HAP-1 (cell line): ENCODE measurements at regions not wholly inside any gene's neighbourhood (a gene's known extent, or its start where the extent isn't known, plus 50 kb on each side); places are given as distances from the start of the nearest gene placed in this dataset.
A peak's percentile ranks its signal among the peaks of the same experiment; 100 is the strongest.
"Not testable (repeated sequence)": the region's sequence is repeated elsewhere in the genome, so short reads cannot be mapped to it uniquely, and the experiment has no call there.

Experiments
- DNase-seq, 2 experiments: peaks; one replicate each; pipeline ENCODE4 v3.0.0-alpha.2; 2016 to 2020; ENCODE audit warnings: low spot score in 2 of 2
- H3K27me3 ChIP-seq: fragments of 250-450 bp; sonication (Bioruptor Pico); 2 replicates; pipeline ENCODE4 v1.5.1; 2020; ENCODE audit warnings: low read depth, mild to moderate bottlenecking, moderate library complexity
- H3K36me3 ChIP-seq: fragments of 250-450 bp; sonication (Bioruptor Pico); replicated peaks from 2 replicates; pipeline ENCODE4 v1.5.1; 2020; ENCODE audit warnings: mild to moderate bottlenecking
- H3K4me1 ChIP-seq: fragments of 250-450 bp; sonication (Bioruptor Pico); 2 replicates; pipeline ENCODE4 v1.5.1; 2020; ENCODE audit warnings: mild to moderate bottlenecking
- H3K4me3 ChIP-seq: fragments of 250-450 bp; sonication (Bioruptor Pico); 2 replicates; pipeline ENCODE4 v1.5.1; 2020; ENCODE audit warnings: mild to moderate bottlenecking, moderate library complexity
- H3K9me3 ChIP-seq: fragments of 250-450 bp; sonication (Bioruptor Pico); 2 replicates; pipeline ENCODE4 v1.5.1; 2020; ENCODE audit warnings: mild to moderate bottlenecking, moderate library complexity
- in situ Hi-C: fragments of 300-500 bp; cut with MboI; formaldehyde crosslinking; loops from 3 replicates; pipeline ENCODE4 v1.14.3; 2020; ENCODE audit warnings: low sequenced_read_pairs, inconsistent platforms, mixed read lengths

DNA sequence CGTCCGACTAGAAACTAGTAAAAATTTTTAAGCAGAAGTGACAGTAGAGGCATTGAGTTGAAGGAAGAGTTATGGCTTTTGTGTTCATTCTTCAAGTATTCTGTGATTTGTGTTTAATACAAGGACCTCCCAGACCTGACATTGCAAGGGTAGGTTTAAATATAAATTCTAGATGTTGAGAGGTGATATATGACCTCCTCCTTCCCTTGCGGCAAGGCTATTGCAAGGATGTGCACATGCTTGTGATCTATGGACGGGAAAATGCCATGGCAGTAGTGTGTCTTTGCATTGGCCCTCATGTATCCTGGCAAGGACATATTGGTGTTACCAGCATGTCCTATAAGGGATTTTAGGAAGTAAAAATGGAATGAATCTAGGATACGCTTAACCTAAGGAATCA is 143.5 kb downstream of the NEDD1 start:
- no peak for DNase-seq
- no peaks in the 10 kb centered on the region for H3K9me3 ChIP-seq
- peaks cover 3% of the 10 kb centered on the region; the same call in 1 of the 2 replicates for H3K4me1 ChIP-seq
- no peak overlapping the region for H3K4me3 ChIP-seq
- H3K27me3 ChIP-seq, result no peaks in the 10 kb centered on the region
- in situ Hi-C loops, result no loop called here
- no peaks in the 10 kb centered on the region for H3K36me3 ChIP-seq

DNA sequence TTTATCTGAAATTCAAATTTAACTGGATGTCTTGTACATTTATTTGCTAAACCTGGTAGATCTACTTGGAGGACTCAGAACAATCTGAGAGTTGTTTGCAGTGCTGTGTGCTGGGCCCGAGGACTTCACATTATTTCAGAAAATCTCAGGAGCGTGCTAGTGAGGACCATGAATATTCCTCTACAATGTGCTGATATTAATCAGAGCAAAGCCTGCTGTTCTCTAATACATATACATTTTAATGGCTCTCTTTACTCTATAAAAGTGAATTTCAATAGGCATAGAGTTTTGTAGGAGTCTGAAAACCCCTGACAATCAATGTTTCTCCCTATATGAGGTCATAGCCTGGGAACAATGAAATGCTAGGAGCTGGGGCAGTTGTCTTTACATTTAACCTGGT is 144.3 kb downstream of the NEDD1 start:
- Histone ChIP-seq H3K27me3 (no peaks in the 10 kb centered on the region), H3K36me3 (no peaks in the 10 kb centered on the region), H3K4me1 (peaks cover 3% of the 10 kb centered on the region; the same call in 1 of the 2 replicates), H3K4me3 (no peak overlapping the region), H3K9me3 (no peaks in the 10 kb centered on the region)
- in situ Hi-C loops, result no loop called here
- peak; percentile 20 to 58 for DNase-seq

DNA sequence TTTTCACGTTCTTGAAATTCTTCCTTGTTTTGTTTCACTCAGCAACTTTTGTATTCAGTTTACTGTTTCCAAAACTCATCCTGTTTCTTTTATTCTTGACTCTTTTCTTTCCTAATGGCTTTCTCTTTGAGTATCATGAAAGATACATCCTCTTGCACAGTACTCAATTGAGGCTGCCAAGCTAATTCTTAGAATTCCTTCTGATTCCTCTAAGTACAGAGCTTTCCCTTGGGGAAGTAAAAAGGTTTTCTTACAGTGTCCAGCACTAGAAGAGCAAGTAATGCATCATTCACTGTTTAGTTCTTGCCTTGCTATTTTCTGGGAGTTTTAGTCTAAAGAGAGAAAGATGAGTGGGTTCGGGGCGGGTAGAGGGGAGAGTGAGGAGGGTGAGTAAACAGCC is 154.1 kb downstream of the NEDD1 start:
- Histone ChIP-seq H3K9me3 (no peaks in the 10 kb centered on the region), H3K4me1 (no peaks in the 10 kb centered on the region), H3K4me3 (no peak overlapping the region), H3K27me3 (no peaks in the 10 kb centered on the region), H3K36me3 (no peaks in the 10 kb centered on the region)
- in situ Hi-C loops, result no loop called here
- no peak for DNase-seq

DNA sequence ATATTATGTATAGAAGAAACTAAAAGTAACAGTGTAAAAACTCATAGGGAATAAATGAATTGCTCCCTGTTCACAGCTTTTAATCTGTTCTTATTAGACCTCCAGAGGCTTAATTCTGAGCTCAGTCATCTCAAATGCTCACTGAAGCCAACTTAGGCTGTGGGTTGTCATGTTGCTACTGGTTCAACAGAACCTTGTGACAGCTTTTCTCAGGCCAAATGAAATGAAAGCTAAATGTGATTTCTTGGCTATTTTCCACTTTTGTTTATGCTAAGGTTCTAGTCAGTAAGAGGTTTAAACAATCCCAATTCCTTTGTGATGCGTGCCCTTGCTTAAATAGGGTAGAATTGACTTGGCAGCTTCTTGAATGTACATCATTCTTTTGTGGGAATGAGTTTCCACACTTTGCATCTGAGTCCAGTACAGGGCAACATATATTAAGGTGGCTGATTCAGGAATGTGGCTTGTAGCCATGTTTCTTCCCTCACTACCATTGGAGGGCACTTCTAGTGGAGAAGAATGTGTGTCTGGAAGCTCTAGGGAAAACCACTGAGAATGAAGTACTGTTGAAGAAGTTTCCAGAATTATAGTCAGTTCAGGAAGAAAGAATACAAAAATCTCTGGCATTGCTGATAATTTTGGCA is 156.4 kb downstream of the NEDD1 start:
- in situ Hi-C loops, result no loop called here
- Histone ChIP-seq H3K4me1 (no peaks in the 10 kb centered on the region), H3K9me3 (no peaks in the 10 kb centered on the region), H3K27me3 (no peaks in the 10 kb centered on the region), H3K4me3 (no peak overlapping the region), H3K36me3 (no peaks in the 10 kb centered on the region)
- no peak for DNase-seq

DNA sequence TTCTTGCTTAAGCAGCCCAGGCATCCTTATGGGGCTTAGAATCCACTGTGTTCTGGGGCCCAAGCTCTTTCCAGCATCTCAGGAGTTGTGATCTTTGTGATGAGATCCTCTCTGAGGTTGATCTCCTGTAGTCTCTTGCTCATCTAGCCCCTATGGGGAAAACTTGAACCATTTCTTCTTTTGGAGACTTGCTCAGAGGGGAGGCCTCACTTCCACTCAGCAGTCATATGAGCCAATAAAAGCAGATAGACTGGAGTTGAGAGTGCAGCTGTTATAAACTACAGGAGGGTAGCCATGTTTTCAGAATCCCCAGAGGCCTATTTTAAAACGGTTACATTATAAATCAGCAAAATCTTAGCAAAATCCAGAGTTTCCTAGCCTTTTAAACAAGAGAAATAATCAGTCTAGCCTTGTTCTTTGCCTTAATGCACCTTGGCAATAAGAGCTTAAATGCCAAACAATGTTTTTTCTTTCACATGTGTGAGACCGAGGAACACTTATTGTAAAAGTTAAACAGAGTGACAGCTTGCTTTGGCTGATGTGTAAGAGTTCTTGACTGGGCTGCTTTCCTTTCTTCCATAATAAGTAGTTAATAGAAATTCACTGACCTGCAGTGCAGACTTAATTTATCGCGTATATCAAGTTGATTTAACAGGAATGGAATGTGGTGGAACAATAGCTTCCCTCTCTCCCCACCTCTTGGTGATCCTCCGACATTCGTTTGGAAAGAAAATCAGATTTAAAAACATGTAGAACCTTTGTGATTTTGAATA is 168.3 kb downstream of the NEDD1 start:
- Histone ChIP-seq H3K9me3 (no peaks in the 10 kb centered on the region), H3K4me1 (no peaks in the 10 kb centered on the region), H3K27me3 (no peaks in the 10 kb centered on the region), H3K36me3 (no peaks in the 10 kb centered on the region), H3K4me3 (no peak overlapping the region)
- in situ Hi-C loops, result no loop called here
- no peak for DNase-seq

DNA sequence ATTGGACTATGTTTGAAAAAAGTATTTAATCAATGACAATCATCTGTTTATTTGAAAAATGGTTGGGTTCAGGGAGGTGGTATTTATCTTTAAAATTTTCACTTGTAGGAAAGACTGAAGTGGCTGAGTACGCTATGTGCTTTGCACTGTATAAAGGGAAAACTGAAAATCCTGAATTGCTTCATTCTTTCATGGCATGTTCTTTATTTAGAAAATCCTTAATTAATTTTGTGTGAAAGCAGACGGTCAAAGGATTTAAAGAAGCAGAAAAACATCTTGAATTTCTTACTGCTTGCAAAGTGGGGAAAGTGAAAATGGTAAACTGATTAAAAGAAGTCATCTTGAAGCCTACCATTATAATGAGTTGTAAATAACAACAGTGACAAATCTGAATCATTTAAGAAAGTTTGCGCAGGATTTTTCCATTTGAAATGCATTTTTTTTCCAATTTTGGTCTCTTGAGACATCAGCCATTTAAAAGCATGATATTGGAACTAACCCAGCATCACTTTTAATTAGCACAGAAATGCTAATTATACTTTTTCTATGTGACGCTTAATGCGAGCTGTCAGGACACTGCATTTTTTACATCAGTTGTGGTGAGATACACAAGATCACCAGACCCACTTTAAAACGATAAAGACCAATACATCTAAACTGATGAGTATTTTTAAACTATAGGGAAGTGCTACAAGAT is 169.0 kb downstream of the NEDD1 start:
- Histone ChIP-seq H3K36me3 (no peaks in the 10 kb centered on the region), H3K9me3 (no peaks in the 10 kb centered on the region), H3K4me1 (no peaks in the 10 kb centered on the region), H3K27me3 (no peaks in the 10 kb centered on the region), H3K4me3 (no peak overlapping the region)
- no peak for DNase-seq
- in situ Hi-C loops, result no loop called here

DNA sequence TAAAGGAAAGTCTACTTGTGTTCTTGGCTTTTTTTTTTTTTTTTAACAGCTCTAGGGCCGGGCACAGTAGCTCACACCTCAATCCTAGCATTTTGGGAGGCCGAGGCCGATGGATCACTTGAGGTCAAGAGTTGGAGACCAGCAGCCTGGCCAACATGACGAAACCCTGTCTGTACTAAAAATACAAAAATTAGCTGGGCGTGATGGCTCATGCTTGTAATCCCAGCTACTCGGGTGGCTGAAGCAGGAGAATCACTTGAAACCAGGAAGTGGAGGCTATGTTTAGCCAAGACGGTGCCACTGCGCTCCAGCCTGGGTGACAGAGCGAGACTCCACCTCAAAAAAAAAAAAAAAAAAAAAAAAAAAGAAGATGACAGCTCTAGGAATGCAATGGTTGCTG is 169.9 kb downstream of the NEDD1 start:
- in situ Hi-C loops, H3K36me3 ChIP-seq, H3K4me3 ChIP-seq, H3K9me3 ChIP-seq, H3K4me1 ChIP-seq, H3K27me3 ChIP-seq, DNase-seq: not testable (repeated sequence)

DNA sequence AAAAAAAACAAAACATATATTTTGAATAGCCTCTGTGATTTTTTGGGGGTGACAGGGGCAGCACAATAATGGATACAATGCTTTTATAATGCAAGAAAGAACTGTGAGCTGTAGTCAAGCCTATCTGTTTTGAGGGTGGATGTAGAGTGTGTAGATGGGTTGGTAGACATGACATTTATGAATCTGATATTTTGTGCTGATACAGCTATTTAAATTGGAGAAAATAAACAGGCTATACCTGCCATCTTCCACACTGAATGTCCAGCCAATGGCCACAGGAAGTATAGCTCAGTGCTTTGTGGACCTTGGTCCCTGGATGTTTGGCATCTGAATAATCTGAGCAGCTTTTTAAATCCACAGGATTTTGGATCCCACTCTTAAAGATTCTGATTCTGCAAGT is 175.0 kb downstream of the NEDD1 start:
- H3K9me3 ChIP-seq, result no peaks in the 10 kb centered on the region
- H3K4me3 ChIP-seq, result no peak overlapping the region
- H3K36me3 ChIP-seq, result no peaks in the 10 kb centered on the region
- in situ Hi-C loops, result no loop called here
- H3K4me1 ChIP-seq, result no peaks in the 10 kb centered on the region; the same call in 1 of the 2 replicates
- H3K27me3 ChIP-seq, result no peaks in the 10 kb centered on the region
- DNase-seq, result no peak

DNA sequence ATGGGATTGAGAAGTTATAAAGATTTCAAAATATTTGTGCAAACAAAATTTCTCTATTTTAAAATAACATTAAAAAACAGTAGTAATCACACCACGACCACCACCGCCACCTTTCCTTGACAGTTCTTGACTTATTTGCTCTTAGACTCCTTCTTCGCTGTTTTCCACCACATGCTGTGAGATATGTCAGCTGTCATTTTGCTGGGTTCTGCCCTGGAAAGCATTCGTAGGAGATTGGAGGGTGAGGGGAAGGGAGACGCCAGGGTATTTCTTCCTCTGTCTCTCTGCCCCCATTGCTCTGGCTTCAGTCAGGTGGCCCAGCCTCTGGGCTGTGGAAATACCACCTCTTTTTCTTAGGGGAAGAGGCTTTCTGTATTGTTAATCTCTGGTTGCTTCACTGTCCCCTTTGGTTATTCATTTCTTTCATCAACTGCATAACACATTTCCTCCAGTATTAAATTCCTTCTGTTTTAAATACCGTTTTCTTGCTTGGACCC is 186.2 kb downstream of the NEDD1 start:
- in situ Hi-C loops, result no loop called here
- Histone ChIP-seq H3K27me3 (peaks cover 2% of the 10 kb centered on the region; the same call in 1 of the 2 replicates), H3K36me3 (no peaks in the 10 kb centered on the region), H3K9me3 (no peaks in the 10 kb centered on the region), H3K4me1 (no peaks in the 10 kb centered on the region), H3K4me3 (no peak overlapping the region)
- DNase-seq, result no peak

DNA sequence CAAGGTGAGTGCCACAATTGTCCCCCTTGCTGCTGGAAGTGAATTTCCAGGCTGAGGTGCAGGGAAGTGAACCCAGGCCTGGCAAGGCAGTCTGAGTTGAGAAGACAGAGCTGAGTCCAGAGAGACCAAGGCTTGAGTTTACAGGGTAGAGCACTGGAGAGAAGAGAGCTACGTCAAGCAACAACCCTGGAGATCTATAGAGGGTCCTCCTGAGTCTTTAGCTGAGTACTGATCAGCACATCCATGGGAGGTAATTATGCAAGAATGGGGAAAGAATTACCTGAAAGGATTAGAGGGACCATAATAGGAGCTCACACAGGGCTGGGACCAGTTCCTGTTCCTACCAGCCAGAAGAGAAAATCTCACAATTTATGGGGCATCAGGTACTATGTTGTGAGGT is 190.7 kb downstream of the NEDD1 start:
- Histone ChIP-seq H3K36me3 (no peaks in the 10 kb centered on the region), H3K27me3 (no peaks in the 10 kb centered on the region; the same call in 1 of the 2 replicates), H3K9me3 (no peaks in the 10 kb centered on the region), H3K4me3 (no peak overlapping the region), H3K4me1 (no peaks in the 10 kb centered on the region)
- DNase-seq, result no peak
- in situ Hi-C loops, result no loop called here

DNA sequence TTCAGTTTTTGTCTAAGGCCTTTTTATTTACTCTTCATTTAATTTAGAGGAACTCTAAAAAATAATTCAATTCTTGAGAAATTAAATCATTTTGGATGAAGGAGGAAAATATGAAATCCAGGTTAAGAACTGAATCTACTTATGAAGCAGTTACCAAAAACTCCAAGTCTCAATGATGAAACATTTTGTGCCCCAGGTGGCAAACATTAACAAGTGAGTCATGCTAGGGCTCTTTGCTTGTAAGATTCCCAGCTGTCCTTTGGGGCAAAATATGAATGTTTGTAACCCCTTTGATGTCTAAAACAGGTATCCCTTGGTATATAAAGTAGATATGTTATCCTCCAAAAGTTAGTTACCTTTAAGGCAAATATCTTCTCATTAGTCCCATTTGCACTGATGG is 202.4 kb downstream of the NEDD1 start:
- H3K36me3 ChIP-seq, result no peaks in the 10 kb centered on the region
- H3K4me1 ChIP-seq, result no peaks in the 10 kb centered on the region
- no peaks in the 10 kb centered on the region for H3K9me3 ChIP-seq
- no peak for DNase-seq
- H3K4me3 ChIP-seq, result no peak overlapping the region
- H3K27me3 ChIP-seq, result no peaks in the 10 kb centered on the region
- in situ Hi-C loops, result no loop called here

DNA sequence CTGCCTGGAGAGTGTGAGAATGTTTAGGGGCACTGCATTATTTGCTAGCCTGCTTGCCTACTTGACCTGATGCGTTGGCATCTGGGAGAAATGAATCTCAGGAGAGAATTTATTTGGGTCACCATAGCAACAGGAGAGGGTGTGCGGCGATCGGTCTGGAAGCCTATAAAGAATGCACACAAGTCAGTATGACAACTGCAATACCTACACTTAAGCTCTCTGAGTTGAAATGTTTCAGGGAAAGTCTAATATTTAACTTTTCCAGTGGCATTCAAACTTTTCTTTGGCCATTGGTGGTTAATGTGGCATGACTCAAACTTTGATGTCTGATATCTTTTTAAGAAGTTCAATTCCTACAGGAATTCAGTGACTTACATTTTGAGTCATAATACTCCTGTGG is 205.1 kb downstream of the NEDD1 start:
- in situ Hi-C loops, result no loop called here
- no peaks in the 10 kb centered on the region for H3K36me3 ChIP-seq
- no peak overlapping the region for H3K4me3 ChIP-seq
- no peaks in the 10 kb centered on the region for H3K4me1 ChIP-seq
- no peaks in the 10 kb centered on the region for H3K9me3 ChIP-seq
- no peak for DNase-seq
- no peaks in the 10 kb centered on the region for H3K27me3 ChIP-seq

DNA sequence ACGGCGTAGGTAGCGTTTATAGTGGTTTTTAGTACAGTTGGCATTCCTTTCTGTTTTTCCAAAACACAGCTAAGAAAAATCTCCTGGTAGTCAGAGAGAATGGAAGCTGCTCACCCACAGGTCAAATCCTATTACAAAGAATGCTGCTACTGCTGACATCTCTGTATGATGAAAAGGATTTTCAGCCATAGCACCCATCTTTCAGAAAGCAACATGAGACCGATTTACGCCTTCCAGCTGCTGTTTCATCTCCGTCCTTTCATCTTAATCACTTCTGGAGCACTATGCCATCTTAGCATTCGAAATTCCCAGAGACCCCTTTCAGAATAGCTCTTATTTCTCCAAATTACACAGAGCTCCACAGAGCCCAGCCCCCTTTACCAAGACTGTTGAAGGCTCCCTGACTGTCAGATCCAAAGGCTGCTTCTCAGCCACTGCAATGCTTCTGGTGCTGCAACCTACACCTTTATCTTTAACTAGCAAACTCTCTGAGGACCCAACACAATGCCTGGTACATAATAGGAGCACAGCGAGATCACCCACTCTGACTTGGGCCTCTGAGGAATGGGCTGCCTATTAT is 211.8 kb downstream of the NEDD1 start:
- no peaks in the 10 kb centered on the region; the same call in 1 of the 2 replicates for H3K27me3 ChIP-seq
- no peak for DNase-seq
- H3K4me3 ChIP-seq, result no peak overlapping the region
- H3K9me3 ChIP-seq, result no peaks in the 10 kb centered on the region
- no peaks in the 10 kb centered on the region for H3K4me1 ChIP-seq
- in situ Hi-C loops, result no loop called here
- no peaks in the 10 kb centered on the region for H3K36me3 ChIP-seq

DNA sequence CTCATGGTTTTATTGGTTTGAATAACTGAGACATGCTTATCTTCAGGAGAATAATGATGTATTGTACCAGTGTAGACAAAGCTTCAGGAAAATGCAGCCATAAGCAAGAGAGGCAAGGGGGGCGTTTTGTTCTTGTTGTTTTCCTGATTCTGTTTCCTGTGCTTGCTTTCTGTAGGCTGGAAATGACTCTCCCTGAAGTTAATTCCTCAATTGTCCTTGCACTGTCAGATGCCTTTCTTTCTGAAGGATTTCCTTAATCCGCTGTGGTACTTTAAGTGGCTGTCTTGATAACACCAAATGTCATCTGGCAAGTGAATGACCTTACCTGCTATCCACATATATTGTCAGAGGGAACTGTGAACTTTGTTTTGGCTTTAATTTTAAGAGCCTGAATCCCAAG is 220.0 kb downstream of the NEDD1 start:
- H3K4me1 ChIP-seq, result no peaks in the 10 kb centered on the region
- H3K9me3 ChIP-seq, result no peaks in the 10 kb centered on the region
- H3K36me3 ChIP-seq, result no peaks in the 10 kb centered on the region
- DNase-seq, result no peak
- in situ Hi-C loops, result no loop called here
- H3K27me3 ChIP-seq, result no peaks in the 10 kb centered on the region
- no peak overlapping the region for H3K4me3 ChIP-seq
